GM13977 (cell line): ENCODE measurements at regions not wholly inside any gene's neighbourhood (a gene's known extent, or its start where the extent isn't known, plus 50 kb on each side); places are given as distances from the start of the nearest gene placed in this dataset.

Experiments
- DNase-seq: peaks from one replicate; pipeline ENCODE4 v3.0.0; 2012; ENCODE audit warnings: low spot score
- in situ Hi-C: fragments of 300-500 bp; cut with MboI; formaldehyde crosslinking; loops from one replicate; pipeline ENCODE4 v1.12.0; 2022; ENCODE audit warnings: low sequenced_read_pairs, low pct_unique_long_range_greater_than_20kb, mixed read lengths, inconsistent platforms; ENCODE audit not compliant: unreplicated experiment
- TF ChIP-seq, protein P1 (sequence below): IDR thresholded peaks from 2 replicates; pipeline ENCODE4 v1.5.1; 2012; ENCODE audit warnings: mild to moderate bottlenecking, control low read depth; ENCODE audit not compliant: insufficient read depth; ENCODE audit errors: extremely low read depth, missing control alignments

DNA sequence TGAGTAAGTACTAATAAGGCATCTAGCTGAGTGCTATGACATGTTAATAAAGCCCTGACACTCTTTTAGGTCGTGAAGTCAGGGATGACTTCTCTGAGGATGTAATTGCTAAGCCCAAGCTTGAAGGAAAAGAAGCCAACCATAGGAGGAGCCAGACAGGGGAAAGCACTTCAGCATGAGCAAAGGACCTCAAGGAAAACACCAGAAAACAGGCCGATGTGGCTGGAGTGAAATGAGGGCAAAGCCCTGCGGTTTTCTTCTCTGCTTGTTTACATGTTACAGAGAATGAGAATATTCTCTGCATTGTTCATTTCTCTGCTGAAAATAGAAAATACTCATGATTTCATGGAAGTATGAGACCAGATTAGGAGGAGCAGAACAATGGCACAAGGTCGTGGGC, 112.5 kb upstream of the ARHGAP28 start:
- TF ChIP-seq, protein P1, sequence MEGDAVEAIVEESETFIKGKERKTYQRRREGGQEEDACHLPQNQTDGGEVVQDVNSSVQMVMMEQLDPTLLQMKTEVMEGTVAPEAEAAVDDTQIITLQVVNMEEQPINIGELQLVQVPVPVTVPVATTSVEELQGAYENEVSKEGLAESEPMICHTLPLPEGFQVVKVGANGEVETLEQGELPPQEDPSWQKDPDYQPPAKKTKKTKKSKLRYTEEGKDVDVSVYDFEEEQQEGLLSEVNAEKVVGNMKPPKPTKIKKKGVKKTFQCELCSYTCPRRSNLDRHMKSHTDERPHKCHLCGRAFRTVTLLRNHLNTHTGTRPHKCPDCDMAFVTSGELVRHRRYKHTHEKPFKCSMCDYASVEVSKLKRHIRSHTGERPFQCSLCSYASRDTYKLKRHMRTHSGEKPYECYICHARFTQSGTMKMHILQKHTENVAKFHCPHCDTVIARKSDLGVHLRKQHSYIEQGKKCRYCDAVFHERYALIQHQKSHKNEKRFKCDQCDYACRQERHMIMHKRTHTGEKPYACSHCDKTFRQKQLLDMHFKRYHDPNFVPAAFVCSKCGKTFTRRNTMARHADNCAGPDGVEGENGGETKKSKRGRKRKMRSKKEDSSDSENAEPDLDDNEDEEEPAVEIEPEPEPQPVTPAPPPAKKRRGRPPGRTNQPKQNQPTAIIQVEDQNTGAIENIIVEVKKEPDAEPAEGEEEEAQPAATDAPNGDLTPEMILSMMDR: no peak
- DNase-seq: no peak
- in situ Hi-C loops: no loop called here

DNA sequence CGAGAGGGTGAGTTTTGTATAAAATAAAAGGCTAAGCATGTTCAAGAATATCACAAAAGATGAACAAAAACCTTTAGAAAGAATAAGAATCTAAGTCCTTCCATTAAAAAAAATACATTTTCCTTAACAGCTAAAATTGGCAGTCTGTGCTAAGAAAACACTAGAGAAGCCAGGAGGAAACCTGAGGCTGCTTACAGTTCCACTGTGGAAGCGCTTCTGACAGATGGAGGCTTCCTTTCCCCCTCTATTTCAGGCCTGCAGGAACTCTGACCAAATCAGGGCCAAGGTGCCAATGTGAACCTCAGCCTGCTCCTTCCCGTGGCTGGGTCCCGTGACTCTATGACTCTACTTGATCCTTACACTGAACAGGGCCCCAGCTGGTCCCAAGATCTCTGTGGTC, 108.1 kb upstream of the ARHGAP28 start:
- TF ChIP-seq, protein P1: no peak
- in situ Hi-C loops: no loop called here
- no peak for DNase-seq

DNA sequence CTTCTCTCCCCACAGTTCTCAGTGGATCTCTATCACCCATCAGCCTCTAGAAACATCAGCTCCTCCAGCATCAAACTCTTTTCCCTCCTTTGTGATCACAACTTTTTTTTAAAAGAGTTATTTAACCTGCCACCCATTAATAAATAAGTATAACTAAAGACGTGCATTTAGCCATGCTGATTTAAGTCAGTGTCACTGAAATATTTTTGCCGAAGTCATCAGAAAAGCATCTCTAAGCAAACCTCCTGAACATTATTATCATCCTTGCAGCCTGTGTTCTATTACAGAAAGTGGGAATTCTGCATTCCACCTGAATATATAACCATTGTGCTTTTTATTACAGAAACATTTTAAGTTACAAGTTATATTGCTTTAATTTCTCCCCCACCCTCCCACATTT, 106.2 kb upstream of the ARHGAP28 start:
- in situ Hi-C loops: no loop called here
- DNase-seq: no peak
- TF ChIP-seq, protein P1: no peak

DNA sequence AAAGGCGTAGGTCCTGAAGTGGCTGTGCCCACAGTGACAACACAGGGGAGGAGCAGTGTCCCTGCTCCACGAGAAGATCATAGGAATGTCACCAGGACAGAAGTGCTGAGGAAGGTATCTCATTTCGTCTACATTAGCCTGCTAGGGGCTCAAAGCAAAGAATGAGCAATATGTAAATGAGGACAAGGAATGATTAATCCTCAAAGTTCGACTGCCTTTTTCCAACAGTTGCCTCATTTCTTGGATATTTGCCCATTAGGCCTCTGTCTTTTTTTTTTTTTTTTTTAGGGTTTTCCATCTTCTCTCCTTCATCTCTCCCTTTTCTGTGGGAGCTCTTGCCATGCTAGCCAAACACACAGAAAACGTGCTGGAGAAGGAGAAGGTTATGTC, 105.2 kb upstream of the ARHGAP28 start:
- DNase-seq: no peak
- TF ChIP-seq, protein P1: no peak
- in situ Hi-C loops: no loop called here

DNA sequence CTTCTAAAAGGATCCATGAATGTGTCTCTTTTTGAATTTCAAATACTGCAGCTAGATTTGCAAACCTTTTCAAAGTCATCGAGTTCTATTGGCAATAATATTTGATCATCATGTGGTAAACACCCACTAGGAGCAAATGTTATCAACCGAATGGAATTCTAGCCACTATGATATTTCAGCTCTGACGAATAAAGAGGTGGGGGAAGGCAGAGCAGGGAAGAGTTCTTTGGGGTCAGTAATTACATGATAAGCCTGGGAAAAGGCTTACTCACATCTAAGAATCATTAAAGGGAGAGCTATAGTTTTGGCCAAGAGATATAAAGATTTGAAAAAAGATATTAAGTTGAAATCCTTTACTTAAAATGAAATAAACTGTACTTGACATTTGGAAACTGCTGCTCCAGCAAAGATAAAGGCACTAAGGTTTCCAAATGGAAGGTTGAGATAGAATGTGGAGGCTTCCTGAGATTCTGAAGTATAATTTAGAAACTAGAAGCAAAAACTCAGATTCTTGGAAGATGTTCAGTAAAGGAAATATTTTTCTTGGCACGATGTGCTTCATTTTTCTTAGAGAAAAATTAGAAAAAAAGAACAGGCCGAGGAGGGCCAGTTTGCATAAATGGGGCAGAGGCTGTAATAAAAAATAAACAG, 104.7 kb upstream of the ARHGAP28 start:
- TF ChIP-seq, protein P1: no peak
- in situ Hi-C loops: no loop called here
- DNase-seq: no peak

DNA sequence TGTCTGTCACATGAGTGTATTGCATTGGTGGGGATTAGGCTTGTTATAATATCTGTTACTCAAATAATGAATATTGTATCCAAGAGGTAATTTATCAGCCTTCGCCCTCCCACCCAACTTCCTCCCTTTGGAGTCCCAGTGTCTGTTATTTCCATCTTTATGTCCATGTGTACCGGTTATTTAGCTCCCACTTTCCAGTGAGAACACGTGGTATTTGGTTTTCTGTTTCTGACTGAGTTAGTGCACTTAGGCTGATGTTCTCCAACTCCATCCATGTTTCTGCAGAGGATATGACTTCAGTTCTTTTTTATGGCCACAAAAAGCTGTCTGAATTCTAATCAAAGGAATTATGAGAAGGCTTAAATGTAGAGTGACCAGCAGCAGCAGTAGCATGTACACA, 104.0 kb upstream of the ARHGAP28 start:
- in situ Hi-C loops: no loop called here
- TF ChIP-seq, protein P1: no peak
- no peak for DNase-seq
